Astrocyte (in vitro differentiated cells and primary cell): ENCODE measurements at regions not wholly inside any gene's neighbourhood (a gene's known extent, or its start where the extent isn't known, plus 50 kb on each side); places are given as distances from the start of the nearest gene placed in this dataset.
A peak's percentile ranks its signal among the peaks of the same experiment; 100 is the strongest.

Experiments
- DNase-seq: peaks from one replicate; pipeline ENCODE4 v3.0.0-alpha.2; 2010; ENCODE audit warnings: low read depth
- FAIRE-seq: peaks from 2 replicates; lab custom pipeline; 2011; peaks lifted over from hg19 to GRCh38; lab: Jason Lieb, UNC
- H2AFZ ChIP-seq: 2 replicates; pipeline ENCODE4 v1.6.0; 2012; ENCODE audit warnings: low read depth, low read length, inconsistent platforms
- H3K27ac ChIP-seq: 2 replicates; pipeline ENCODE4 v1.5.1; 2011; ENCODE audit warnings: low read depth, low read length, inconsistent platforms
- H3K27me3 ChIP-seq: 2 replicates; pipeline ENCODE4 v1.6.0; 2011; ENCODE audit warnings: low read length, inconsistent platforms; ENCODE audit not compliant: insufficient read depth
- H3K36me3 ChIP-seq: 2 replicates; pipeline ENCODE4 v1.5.1; 2011; ENCODE audit warnings: low read length, inconsistent platforms; ENCODE audit not compliant: insufficient read depth
- H3K4me1 ChIP-seq: 2 replicates; pipeline ENCODE4 v1.5.1; 2011; ENCODE audit warnings: low read length, inconsistent platforms; ENCODE audit not compliant: insufficient read depth
- H3K4me2 ChIP-seq: 2 replicates; pipeline ENCODE4 v1.6.0; 2012; ENCODE audit warnings: low read length, inconsistent platforms
- H3K4me3 ChIP-seq: 2 replicates; pipeline ENCODE4 v1.5.1; 2011; ENCODE audit warnings: low read depth, mild to moderate bottlenecking, low read length, inconsistent platforms; ENCODE audit not compliant: insufficient read depth
- H3K79me2 ChIP-seq: 2 replicates; pipeline ENCODE4 v1.6.0; 2012; ENCODE audit warnings: mild to moderate bottlenecking, low read length, inconsistent platforms; ENCODE audit not compliant: insufficient read depth
- H3K9ac ChIP-seq: 2 replicates; pipeline ENCODE4 v1.6.0; 2012; ENCODE audit warnings: mild to moderate bottlenecking, low read length, inconsistent platforms
- H3K9me3 ChIP-seq: 2 replicates; pipeline ENCODE4 v1.5.1; 2012; ENCODE audit warnings: low read depth, mild to moderate bottlenecking, low read length, inconsistent platforms; ENCODE audit not compliant: insufficient read depth
- H4K20me1 ChIP-seq: 2 replicates; pipeline ENCODE4 v1.6.0; 2012; ENCODE audit warnings: low read length, inconsistent platforms; ENCODE audit not compliant: insufficient read depth
- H3K27ac Mint-ChIP-seq: one replicate; pipeline ENCODE4 v1.8.0; 2021; ENCODE audit warnings: mild to moderate bottlenecking, mixed read lengths; ENCODE audit not compliant: unreplicated experiment
- H3K27me3 Mint-ChIP-seq: one replicate; pipeline ENCODE4 v1.8.0; 2021; ENCODE audit warnings: low read depth, mixed read lengths; ENCODE audit not compliant: unreplicated experiment
- H3K36me3 Mint-ChIP-seq: one replicate; pipeline ENCODE4 v1.8.0; 2021; ENCODE audit warnings: low read depth, mixed read lengths; ENCODE audit not compliant: unreplicated experiment
- H3K4me1 Mint-ChIP-seq: one replicate; pipeline ENCODE4 v1.8.0; 2021; ENCODE audit warnings: low read depth, mixed read lengths; ENCODE audit not compliant: unreplicated experiment
- H3K4me3 Mint-ChIP-seq: one replicate; pipeline ENCODE4 v1.8.0; 2021; ENCODE audit warnings: mild to moderate bottlenecking, moderate library complexity, mixed read lengths; ENCODE audit not compliant: unreplicated experiment
- H3K9me3 Mint-ChIP-seq: one replicate; pipeline ENCODE4 v1.8.0; 2021; ENCODE audit warnings: mild to moderate bottlenecking, mixed read lengths; ENCODE audit not compliant: unreplicated experiment
- CTCF ChIP-seq: IDR thresholded peaks from 2 replicates; pipeline ENCODE4 v1.5.1; 2011; ENCODE audit warnings: low read depth, mild to moderate bottlenecking, inconsistent platforms, low read length, moderate library complexity; ENCODE audit not compliant: insufficient read depth
- EZH2 ChIP-seq: IDR thresholded peaks from 2 replicates; pipeline ENCODE4 v1.6.1; 2012; ENCODE audit warnings: mild to moderate bottlenecking, low read length, inconsistent platforms; ENCODE audit not compliant: insufficient read depth

- Histone ChIP-seq H3K4me1 (no peaks in the 10 kb centered on the region), H3K27me3 (no peaks in the 10 kb centered on the region), H3K36me3 (no peaks in the 10 kb centered on the region), H2AFZ (no peak overlapping the region), H3K9ac (no peak overlapping the region), H3K4me3 (no peak overlapping the region), H3K4me2 (no peak overlapping the region), H3K9me3 (no peaks in the 10 kb centered on the region), H3K79me2 (no peaks in the 10 kb centered on the region), H4K20me1 (no peaks in the 10 kb centered on the region), H3K27ac (no peak overlapping the region)
- Mint-ChIP-seq H3K27ac (no peak overlapping the region), H3K4me1 (no peaks in the 10 kb centered on the region), H3K4me3 (no peak overlapping the region), H3K27me3 (no peaks in the 10 kb centered on the region), H3K9me3 (no peaks in the 10 kb centered on the region), H3K36me3 (no peaks in the 10 kb centered on the region)
- FAIRE-seq (no peak), DNase-seq (no peak)
- no peak for TF ChIP-seq CTCF
- no peak for TF ChIP-seq EZH2
Observed at GRCh38 chrX:121558886-121559285, 511.5 kb downstream of the GLUD2 start.

GRCh38 chrX:121562616-121563015 lies 515.2 kb downstream of the GLUD2 start:
- H3K9me3 ChIP-seq, result no peaks in the 10 kb centered on the region
- H3K27me3 Mint-ChIP-seq, result no peaks in the 10 kb centered on the region
- H4K20me1 ChIP-seq, result no peaks in the 10 kb centered on the region
- H3K4me3 Mint-ChIP-seq, result no peak overlapping the region
- H3K4me1 Mint-ChIP-seq, result no peaks in the 10 kb centered on the region
- H3K9me3 Mint-ChIP-seq, result no peaks in the 10 kb centered on the region
- H3K27me3 ChIP-seq, result no peaks in the 10 kb centered on the region
- no peak overlapping the region for H3K27ac Mint-ChIP-seq
- no peaks in the 10 kb centered on the region for H3K79me2 ChIP-seq
- no peak overlapping the region for H3K9ac ChIP-seq
- H3K4me1 ChIP-seq, result no peaks in the 10 kb centered on the region
- no peak overlapping the region for H3K27ac ChIP-seq
- no peak overlapping the region for H2AFZ ChIP-seq
- DNase-seq (no peak), FAIRE-seq (no peak)
- H3K36me3 Mint-ChIP-seq, result no peaks in the 10 kb centered on the region
- no peak overlapping the region for H3K4me3 ChIP-seq
- TF ChIP-seq EZH2 (no peak), CTCF (no peak)
- H3K36me3 ChIP-seq, result no peaks in the 10 kb centered on the region
- H3K4me2 ChIP-seq, result no peak overlapping the region

GRCh38 chrX:121569609-121570008 lies 522.2 kb downstream of the GLUD2 start:
- Histone ChIP-seq H3K27ac (no peak overlapping the region), H3K9ac (no peak overlapping the region), H3K79me2 (no peaks in the 10 kb centered on the region), H3K27me3 (no peaks in the 10 kb centered on the region), H4K20me1 (no peaks in the 10 kb centered on the region), H3K36me3 (no peaks in the 10 kb centered on the region), H3K4me3 (no peak overlapping the region), H3K4me1 (no peaks in the 10 kb centered on the region), H3K9me3 (no peaks in the 10 kb centered on the region), H2AFZ (no peak overlapping the region), H3K4me2 (no peak overlapping the region)
- H3K27me3 Mint-ChIP-seq, result no peaks in the 10 kb centered on the region
- peak; percentile 73 for FAIRE-seq
- no peaks in the 10 kb centered on the region for H3K4me1 Mint-ChIP-seq
- H3K36me3 Mint-ChIP-seq, result no peaks in the 10 kb centered on the region
- H3K9me3 Mint-ChIP-seq, result peaks cover 1% of the 10 kb centered on the region
- no peak for DNase-seq
- H3K27ac Mint-ChIP-seq, result no peak overlapping the region
- no peak overlapping the region for H3K4me3 Mint-ChIP-seq
- TF ChIP-seq EZH2 (no peak), CTCF (no peak)
